Tibial nerve (tissue), 4 donors: ENCODE measurements at regions not wholly inside any gene's neighbourhood (a gene's known extent, or its start where the extent isn't known, plus 50 kb on each side); places are given as distances from the start of the nearest gene placed in this dataset.

ENCODE experiments used
- DNase-seq, 2 donors: peaks; one replicate each; pipeline ENCODE4 v3.0.0-alpha.2; 2019; ENCODE audit warnings: low spot score in 2 of 2
- H3K27ac ChIP-seq, 4 donors: fragments of 200-600 bp; sonication (generic) in 3 of 4; one replicate each; pipeline ENCODE4 v1.5.1; 2017 to 2019; ENCODE audit warnings: mild to moderate bottlenecking in 1 of 4
- H3K27me3 ChIP-seq, 2 donors: fragments of 200-600 bp; sonication (generic) in 1 of 2; one replicate each; pipeline versions ENCODE4 v1.5.1 to v1.6.0; 2017 to 2019
- H3K36me3 ChIP-seq, 3 donors: fragments of 200-600 bp; sonication (generic); one replicate each; pipeline ENCODE4 v1.5.1; 2018 to 2019
- H3K4me1 ChIP-seq, 4 donors: fragments of 200-600 bp; sonication (generic) in 3 of 4; one replicate each; pipeline ENCODE4 v1.5.1; 2017 to 2019
- H3K4me3 ChIP-seq, 4 donors: fragments of 200-600 bp; sonication (generic) in 3 of 4; one replicate each; pipeline ENCODE4 v1.5.1; 2017 to 2019; ENCODE audit warnings: mild to moderate bottlenecking in 1 of 4, moderate library complexity in 1 of 4
- H3K9me3 ChIP-seq, 4 donors: fragments of 200-600 bp; sonication (generic) in 3 of 4; one replicate each; pipeline ENCODE4 v1.5.1; 2017 to 2019
- EP300 ChIP-seq, 2 donors: sonication (generic); formaldehyde crosslinking; IDR thresholded peaks; one replicate each; pipeline ENCODE4 v1.6.1; 2017; ENCODE audit warnings: antibody characterized with exemption in 2 of 2, mild to moderate bottlenecking in 1 of 2
- POLR2A ChIP-seq, 2 donors: fragments of 450-650 bp; IDR thresholded peaks; one replicate each; pipeline ENCODE4 v1.6.1; 2017; ENCODE audit warnings: antibody characterized with exemption in 2 of 2, mild to moderate bottlenecking in 2 of 2, moderate library complexity in 2 of 2
- WGBS, 2 donors: methylation state at CpG; one replicate each; pipeline ENCODE4 v1.1.5; 2018; 5-methylcytosine and 5-hydroxymethylcytosine counted together
- TF ChIP-seq, protein P1 (sequence below), 5 experiments: fragments of 200-600 bp in 3 of 5; fragments of 450-650 bp in 2 of 5; sonication (generic) in 3 of 5; IDR thresholded peaks; one replicate each; pipeline ENCODE4 v1.5.1; 2016 to 2019; ENCODE audit warnings: antibody characterized with exemption in 5 of 5, mild to moderate bottlenecking in 3 of 5, moderate library complexity in 2 of 5

DNA sequence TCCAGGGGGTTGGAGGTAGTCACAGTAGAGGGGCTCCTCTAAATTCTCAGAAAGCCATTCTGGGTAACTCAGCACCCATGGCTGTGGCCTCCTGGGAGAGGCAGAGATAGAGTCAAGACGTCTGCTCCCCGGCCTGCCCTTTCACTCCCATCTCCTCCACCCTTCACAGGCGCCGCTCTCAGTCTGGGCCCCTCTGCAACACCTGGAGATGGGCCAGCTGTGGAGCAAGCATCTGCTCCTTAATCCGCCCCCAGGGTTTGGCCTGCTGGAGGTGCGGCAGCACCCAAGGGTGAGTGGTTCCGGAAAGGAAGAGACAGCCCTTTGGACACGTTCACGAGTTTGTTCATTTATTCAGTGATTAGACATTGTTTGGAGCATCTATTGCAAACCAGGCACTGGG, 271.3 kb downstream of the BMP7 start:
- H3K9me3 ChIP-seq, result peaks cover 0 to 26% (median 2%) of the 10 kb centered on the region in 4 donors
- no peak overlapping the region for H3K27ac ChIP-seq
- H3K4me3 ChIP-seq, result no peak overlapping the region
- H3K36me3 ChIP-seq, result no peaks in the 10 kb centered on the region
- WGBS, 2 donors, result 72 to 78% methylated on average over 9 of the region's 9 CpGs
- no peak for DNase-seq
- TF ChIP-seq POLR2A (IDR thresholded peaks at IDR 0.05) (no peak), EP300 (IDR thresholded peaks at IDR 0.05) (no peak)
- TF ChIP-seq, protein P1, sequence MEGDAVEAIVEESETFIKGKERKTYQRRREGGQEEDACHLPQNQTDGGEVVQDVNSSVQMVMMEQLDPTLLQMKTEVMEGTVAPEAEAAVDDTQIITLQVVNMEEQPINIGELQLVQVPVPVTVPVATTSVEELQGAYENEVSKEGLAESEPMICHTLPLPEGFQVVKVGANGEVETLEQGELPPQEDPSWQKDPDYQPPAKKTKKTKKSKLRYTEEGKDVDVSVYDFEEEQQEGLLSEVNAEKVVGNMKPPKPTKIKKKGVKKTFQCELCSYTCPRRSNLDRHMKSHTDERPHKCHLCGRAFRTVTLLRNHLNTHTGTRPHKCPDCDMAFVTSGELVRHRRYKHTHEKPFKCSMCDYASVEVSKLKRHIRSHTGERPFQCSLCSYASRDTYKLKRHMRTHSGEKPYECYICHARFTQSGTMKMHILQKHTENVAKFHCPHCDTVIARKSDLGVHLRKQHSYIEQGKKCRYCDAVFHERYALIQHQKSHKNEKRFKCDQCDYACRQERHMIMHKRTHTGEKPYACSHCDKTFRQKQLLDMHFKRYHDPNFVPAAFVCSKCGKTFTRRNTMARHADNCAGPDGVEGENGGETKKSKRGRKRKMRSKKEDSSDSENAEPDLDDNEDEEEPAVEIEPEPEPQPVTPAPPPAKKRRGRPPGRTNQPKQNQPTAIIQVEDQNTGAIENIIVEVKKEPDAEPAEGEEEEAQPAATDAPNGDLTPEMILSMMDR (IDR thresholded peaks at IDR 0.05), result no peak
- no peaks in the 10 kb centered on the region for H3K4me1 ChIP-seq
- no peaks in the 10 kb centered on the region for H3K27me3 ChIP-seq

- WGBS, 2 donors, result 62 to 67% methylated on average over 11 to 12 of the region's 12 CpGs
- H3K27me3 ChIP-seq, result no peaks in the 10 kb centered on the region
- TF ChIP-seq, protein P1 (IDR thresholded peaks at IDR 0.05), result no peak
- TF ChIP-seq EP300 (IDR thresholded peaks at IDR 0.05), result no peak
- TF ChIP-seq POLR2A (IDR thresholded peaks at IDR 0.05), result no peak
- H3K9me3 ChIP-seq, result peaks cover 0 to 26% (median 2%) of the 10 kb centered on the region in 4 donors
- no peak overlapping the region for H3K4me3 ChIP-seq
- H3K36me3 ChIP-seq, result no peaks in the 10 kb centered on the region
- H3K4me1 ChIP-seq, result no peaks in the 10 kb centered on the region
- DNase-seq, result no peak
- H3K27ac ChIP-seq, result no peak overlapping the region
Measured at GRCh38 chr20:56995635-56996075, 270.8 kb downstream of the BMP7 start.

- TF ChIP-seq EP300 (IDR thresholded peaks at IDR 0.05), result no peak
- no peaks in the 10 kb centered on the region for H3K36me3 ChIP-seq
- H3K4me3 ChIP-seq, result no peak overlapping the region
- 86 to 89% methylated on average over 2 of the region's 2 CpGs for WGBS, 2 donors
- H3K27ac ChIP-seq, result no peak overlapping the region
- no peaks in the 10 kb centered on the region for H3K27me3 ChIP-seq
- no peak for DNase-seq
- no peaks in the 10 kb centered on the region for H3K4me1 ChIP-seq
- peaks cover 0 to 26% (median 2%) of the 10 kb centered on the region in 4 donors for H3K9me3 ChIP-seq
Measured at GRCh38 chr20:56996533-56996932, 269.9 kb downstream of the BMP7 start.

- WGBS, 2 donors, result 88 to 90% methylated on average over 3 of the region's 3 CpGs
- H3K4me1 ChIP-seq, result no peaks in the 10 kb centered on the region
- no peak overlapping the region for H3K4me3 ChIP-seq
- H3K27me3 ChIP-seq, result no peaks in the 10 kb centered on the region
- no peaks in the 10 kb centered on the region for H3K36me3 ChIP-seq
- no peak overlapping the region for H3K27ac ChIP-seq
- no peak for DNase-seq
- no peak for TF ChIP-seq POLR2A (IDR thresholded peaks at IDR 0.05)
- TF ChIP-seq, protein P1 (IDR thresholded peaks at IDR 0.05), result no peak
- no peak for TF ChIP-seq EP300 (IDR thresholded peaks at IDR 0.05)
- H3K9me3 ChIP-seq, result peaks cover 0 to 26% (median 2%) of the 10 kb centered on the region in 4 donors
Measured at GRCh38 chr20:56998438-56998837, 268.0 kb downstream of the BMP7 start.

- no peaks in the 10 kb centered on the region for H3K36me3 ChIP-seq
- TF ChIP-seq EP300 (IDR thresholded peaks at IDR 0.05) (no peak), POLR2A (IDR thresholded peaks at IDR 0.05) (no peak)
- TF ChIP-seq, protein P1 (IDR thresholded peaks at IDR 0.05), result no peak
- H3K4me1 ChIP-seq, result no peaks in the 10 kb centered on the region
- H3K27me3 ChIP-seq, result peaks cover 0 to 6% of the 10 kb centered on the region in 2 donors
- H3K9me3 ChIP-seq, result peaks cover 0 to 26% (median 2%) of the 10 kb centered on the region in 4 donors
- no peak for DNase-seq
- no peak overlapping the region for H3K27ac ChIP-seq
- 81% methylated on average over 17 of the region's 17 CpGs for WGBS, 2 donors
- H3K4me3 ChIP-seq, result no peak overlapping the region
Measured at GRCh38 chr20:57000441-57000968, 265.9 kb downstream of the BMP7 start.
